Kidney (tissue), 13 donors: ENCODE measurements at regions not wholly inside any gene's neighbourhood (a gene's known extent, or its start where the extent isn't known, plus 50 kb on each side); places are given as distances from the start of the nearest gene placed in this dataset.
A peak's percentile ranks its signal among the peaks of the same experiment; 100 is the strongest.

Source experiments
- DNase-seq, 5 donors: peaks; one replicate each; pipeline ENCODE4 v3.0.0-alpha.2; 2013 to 2020
- FAIRE-seq: peaks from 2 replicates; lab custom pipeline; 2012; peaks lifted over from hg19 to GRCh38; lab: Jason Lieb, UNC
- H3K27ac ChIP-seq, 2 donors: one replicate each; pipeline ENCODE4 v1.7.0; 2013; ENCODE audit warnings: low read depth in 2 of 2, low read length in 2 of 2, inconsistent platforms in 1 of 2
- H3K27me3 ChIP-seq: one replicate; pipeline ENCODE4 v1.7.1; 2013; ENCODE audit warnings: low read length, inconsistent platforms; ENCODE audit not compliant: control insufficient read depth, insufficient read depth
- H3K36me3 ChIP-seq, 3 donors: one replicate each; pipeline versions ENCODE4 v1.7.0 to v1.7.1; 2013; ENCODE audit warnings: low read length in 3 of 3, control low read depth in 1 of 3, inconsistent platforms in 1 of 3; ENCODE audit not compliant: insufficient read depth in 3 of 3, control insufficient read depth in 2 of 3
- H3K4me1 ChIP-seq, 3 donors: one replicate each; pipeline versions ENCODE4 v1.7.0 to v1.7.1; 2013; ENCODE audit warnings: low read length in 3 of 3, inconsistent platforms in 1 of 3, low read depth in 1 of 3; ENCODE audit not compliant: control insufficient read depth in 2 of 3, insufficient read depth in 2 of 3
- H3K4me3 ChIP-seq, 3 donors: one replicate each; pipeline versions ENCODE4 v1.7.0 to v1.8.1; 2013; ENCODE audit warnings: low read length in 3 of 3, control low read depth in 1 of 3, inconsistent platforms in 1 of 3
- H3K9ac ChIP-seq, 3 donors: one replicate each; pipeline versions ENCODE4 v1.7.0 to v1.7.1; 2013; ENCODE audit warnings: low read length in 3 of 3, control low read depth in 1 of 3, inconsistent platforms in 1 of 3
- H3K9me3 ChIP-seq, 3 donors: one replicate each; pipeline versions ENCODE4 v1.7.0 to v1.7.1; 2013; ENCODE audit warnings: low read length in 3 of 3, control low read depth in 1 of 3, inconsistent platforms in 1 of 3; ENCODE audit not compliant: control insufficient read depth in 2 of 3, insufficient read depth in 1 of 3
- CTCF ChIP-seq: IDR thresholded peaks from 3 replicates; pipeline ENCODE4 v1.5.1; 2012; ENCODE audit warnings: mild to moderate bottlenecking, moderate library complexity, borderline replicate concordance; ENCODE audit not compliant: insufficient read depth; ENCODE audit errors: extremely low read depth
- intact Hi-C: fragments of 100-400 bp; cut with DNase I; formaldehyde crosslinking; loops from one replicate; pipeline ENCODE4 v1.11.1; 2022
- donor health status: control.
- donor health status: control.
- donor health status: control.
- donor health status: control.
- donor health status: control.
- donor health status: DM: yes; HTN: yes; CAD: no.
- donor health status: Normal renal cell carcinoma (clear cell type).

GRCh38 chr3:186458306-186459107 is 85.7 kb downstream of the CRYGS start:
- Histone ChIP-seq H3K4me3 (no peak overlapping the region), H3K9ac (no peak overlapping the region), H3K9me3 (no peaks in the 10 kb centered on the region), H3K4me1 (no peaks in the 10 kb centered on the region), H3K27ac (no peak overlapping the region), H3K27me3 (no peaks in the 10 kb centered on the region), H3K36me3 (no peaks in the 10 kb centered on the region)
- no peak for TF ChIP-seq CTCF
- FAIRE-seq, result no peak
- DNase-seq, result peak in 1 of 5 donors; percentile 11
- intact Hi-C loops, result no loop called here

- Histone ChIP-seq H3K27ac (no peak overlapping the region), H3K4me3 (no peak overlapping the region), H3K27me3 (no peaks in the 10 kb centered on the region), H3K9ac (no peak overlapping the region), H3K36me3 (no peaks in the 10 kb centered on the region), H3K9me3 (no peaks in the 10 kb centered on the region), H3K4me1 (no peaks in the 10 kb centered on the region)
- TF ChIP-seq CTCF, result no peak
- intact Hi-C loops, result no loop called here
- FAIRE-seq, result no peak
- DNase-seq, result no peak
Measured at GRCh38 chr3:186457236-186457635, 86.9 kb downstream of the CRYGS start.

- intact Hi-C loops, result no loop called here
- no peak for DNase-seq
- FAIRE-seq, result no peak
- no peaks in the 10 kb centered on the region for H3K36me3 ChIP-seq
- no peaks in the 10 kb centered on the region for H3K4me1 ChIP-seq
- no peak overlapping the region for H3K4me3 ChIP-seq
- no peak for TF ChIP-seq CTCF
- H3K9me3 ChIP-seq, result no peaks in the 10 kb centered on the region
- H3K27me3 ChIP-seq, result no peaks in the 10 kb centered on the region
- H3K9ac ChIP-seq, result no peak overlapping the region
- no peak overlapping the region for H3K27ac ChIP-seq
Measured at GRCh38 chr3:186456731-186457191, 87.4 kb downstream of the CRYGS start.
